ENCODE measurements at regions not wholly inside any gene's neighbourhood (a gene's known extent, or its start where the extent isn't known, plus 50 kb on each side); places are given as distances from the start of the nearest gene placed in this dataset.

GRCh38 chr3:110589341-110589740 is 482.3 kb upstream of the NECTIN3 start:
- H3K4me3 Mint-ChIP-seq, result no peak overlapping the region
- TF ChIP-seq, protein P1, sequence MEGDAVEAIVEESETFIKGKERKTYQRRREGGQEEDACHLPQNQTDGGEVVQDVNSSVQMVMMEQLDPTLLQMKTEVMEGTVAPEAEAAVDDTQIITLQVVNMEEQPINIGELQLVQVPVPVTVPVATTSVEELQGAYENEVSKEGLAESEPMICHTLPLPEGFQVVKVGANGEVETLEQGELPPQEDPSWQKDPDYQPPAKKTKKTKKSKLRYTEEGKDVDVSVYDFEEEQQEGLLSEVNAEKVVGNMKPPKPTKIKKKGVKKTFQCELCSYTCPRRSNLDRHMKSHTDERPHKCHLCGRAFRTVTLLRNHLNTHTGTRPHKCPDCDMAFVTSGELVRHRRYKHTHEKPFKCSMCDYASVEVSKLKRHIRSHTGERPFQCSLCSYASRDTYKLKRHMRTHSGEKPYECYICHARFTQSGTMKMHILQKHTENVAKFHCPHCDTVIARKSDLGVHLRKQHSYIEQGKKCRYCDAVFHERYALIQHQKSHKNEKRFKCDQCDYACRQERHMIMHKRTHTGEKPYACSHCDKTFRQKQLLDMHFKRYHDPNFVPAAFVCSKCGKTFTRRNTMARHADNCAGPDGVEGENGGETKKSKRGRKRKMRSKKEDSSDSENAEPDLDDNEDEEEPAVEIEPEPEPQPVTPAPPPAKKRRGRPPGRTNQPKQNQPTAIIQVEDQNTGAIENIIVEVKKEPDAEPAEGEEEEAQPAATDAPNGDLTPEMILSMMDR (IDR thresholded peaks at IDR 0.05), result no peak
- no peaks in the 10 kb centered on the region for H3K36me3 Mint-ChIP-seq (ENCODE audit: low read depth)
- DNase-seq, result no peak
- H3K27ac Mint-ChIP-seq, result no peak overlapping the region
- H3K4me1 Mint-ChIP-seq, result no peaks in the 10 kb centered on the region
- H3K9me3 Mint-ChIP-seq, result peaks cover 3% of the 10 kb centered on the region
- H3K27me3 Mint-ChIP-seq (ENCODE audit: low read depth, poor library complexity), result peaks cover 4% of the 10 kb centered on the region

DNA sequence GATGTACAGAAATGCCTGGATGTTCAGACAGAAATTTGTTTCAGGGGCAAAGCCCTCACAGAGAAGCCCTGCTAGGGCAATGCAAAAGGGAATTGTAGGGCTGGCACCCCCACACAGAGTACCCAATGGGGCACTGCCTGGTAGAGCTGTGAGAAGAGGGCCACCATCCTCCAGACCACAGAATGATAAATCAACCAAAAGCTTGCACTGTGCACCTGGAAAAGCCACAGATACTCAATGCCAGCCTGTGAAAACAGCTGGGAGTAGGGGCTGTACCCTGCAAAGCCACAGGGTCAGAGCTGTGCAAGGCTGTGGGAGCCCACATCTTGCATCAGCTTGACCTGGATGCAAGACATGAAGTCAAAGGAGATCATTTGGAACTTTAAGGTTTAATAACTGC is 477.9 kb upstream of the NECTIN3 start:
- H3K27me3 Mint-ChIP-seq (ENCODE audit: low read depth, poor library complexity), result no peaks in the 10 kb centered on the region
- no peak overlapping the region for H3K4me3 Mint-ChIP-seq
- no peak for DNase-seq
- no peak overlapping the region for H3K27ac Mint-ChIP-seq
- peaks cover 11% of the 10 kb centered on the region for H3K9me3 Mint-ChIP-seq
- H3K36me3 Mint-ChIP-seq (ENCODE audit: low read depth), result peaks cover 5% of the 10 kb centered on the region
- no peaks in the 10 kb centered on the region for H3K4me1 Mint-ChIP-seq
- TF ChIP-seq, protein P1 (IDR thresholded peaks at IDR 0.05), result no peak

DNA sequence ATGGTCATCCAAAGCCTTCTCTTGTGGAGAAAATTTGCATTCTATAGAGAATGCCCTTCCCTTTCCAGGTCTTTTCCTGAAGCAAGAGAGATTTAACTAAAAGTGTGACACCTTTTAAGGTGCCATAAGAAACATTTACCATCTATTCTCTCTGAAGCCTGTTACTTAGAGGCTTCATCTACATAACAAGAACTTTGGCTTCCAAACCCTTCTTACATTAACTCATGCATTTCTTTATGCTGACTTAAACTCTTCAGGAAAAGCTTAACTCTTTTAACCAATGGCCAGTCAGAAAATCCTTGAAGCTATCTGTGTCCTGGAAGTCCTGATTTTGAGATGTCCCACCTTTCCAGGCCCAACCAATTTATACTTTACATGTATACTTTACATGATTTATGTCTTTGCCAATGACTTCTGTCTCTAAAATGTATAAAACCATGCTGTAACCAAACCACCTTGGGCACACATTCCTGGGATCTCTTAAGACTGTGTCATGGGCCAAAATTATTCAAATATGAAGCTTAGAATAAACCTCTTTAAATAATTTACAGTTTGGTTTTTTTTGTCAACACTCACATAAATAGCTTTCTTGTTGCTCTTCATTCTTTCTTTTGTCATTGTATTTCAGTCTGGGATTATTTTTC is 472.6 kb upstream of the NECTIN3 start:
- no peak overlapping the region for H3K27ac Mint-ChIP-seq
- peaks cover 5% of the 10 kb centered on the region for H3K36me3 Mint-ChIP-seq (ENCODE audit: low read depth)
- no peak overlapping the region for H3K4me3 Mint-ChIP-seq
- TF ChIP-seq, protein P1 (IDR thresholded peaks at IDR 0.05), result no peak
- H3K9me3 Mint-ChIP-seq, result peaks cover 8% of the 10 kb centered on the region
- H3K4me1 Mint-ChIP-seq, result no peaks in the 10 kb centered on the region
- H3K27me3 Mint-ChIP-seq (ENCODE audit: low read depth, poor library complexity), result no peaks in the 10 kb centered on the region
- DNase-seq, result no peak

GRCh38 chr3:110608566-110608965 is 463.1 kb upstream of the NECTIN3 start:
- H3K27ac Mint-ChIP-seq, result no peak overlapping the region
- no peak for DNase-seq
- H3K36me3 Mint-ChIP-seq (ENCODE audit: low read depth), result no peaks in the 10 kb centered on the region
- H3K4me3 Mint-ChIP-seq, result no peak overlapping the region
- TF ChIP-seq, protein P1 (IDR thresholded peaks at IDR 0.05), result no peak
- H3K4me1 Mint-ChIP-seq, result peaks cover under 1% of the 10 kb centered on the region
- no peaks in the 10 kb centered on the region for H3K27me3 Mint-ChIP-seq (ENCODE audit: low read depth, poor library complexity)
- H3K9me3 Mint-ChIP-seq, result no peaks in the 10 kb centered on the region

DNA sequence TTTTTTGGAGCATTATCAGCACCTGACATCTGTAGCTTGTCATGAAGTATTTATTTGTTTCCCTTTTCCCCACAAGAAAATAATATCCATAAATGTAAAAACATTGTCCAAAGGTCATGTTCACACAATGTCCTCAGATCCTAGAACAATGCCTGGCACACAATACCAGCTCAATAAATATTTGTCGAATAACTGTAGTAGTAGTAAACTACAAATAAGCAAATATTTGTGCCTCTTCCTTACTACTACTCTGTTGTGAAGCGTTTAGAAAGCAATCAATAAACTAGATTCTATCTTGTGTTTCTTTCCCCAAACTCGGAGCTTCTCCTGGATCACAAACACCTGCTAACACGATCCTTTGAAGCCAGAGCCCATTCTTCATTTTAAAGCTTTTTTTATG is 459.6 kb upstream of the NECTIN3 start:
- Mint-ChIP-seq H3K36me3 (ENCODE audit: low read depth) (no peaks in the 10 kb centered on the region), H3K4me1 (peaks cover 12% of the 10 kb centered on the region), H3K4me3 (no peak overlapping the region), H3K9me3 (no peaks in the 10 kb centered on the region), H3K27me3 (ENCODE audit: low read depth, poor library complexity) (no peaks in the 10 kb centered on the region), H3K27ac (no peak overlapping the region)
- no peak for DNase-seq
- TF ChIP-seq, protein P1 (IDR thresholded peaks at IDR 0.05), result no peak

GRCh38 chr3:110614186-110614585 is 457.4 kb upstream of the NECTIN3 start:
- peaks cover 12% of the 10 kb centered on the region for H3K4me1 Mint-ChIP-seq
- no peak overlapping the region for H3K27ac Mint-ChIP-seq
- no peaks in the 10 kb centered on the region for H3K27me3 Mint-ChIP-seq (ENCODE audit: low read depth, poor library complexity)
- H3K36me3 Mint-ChIP-seq (ENCODE audit: low read depth), result no peaks in the 10 kb centered on the region
- TF ChIP-seq, protein P1 (IDR thresholded peaks at IDR 0.05), result no peak
- no peak overlapping the region for H3K4me3 Mint-ChIP-seq
- H3K9me3 Mint-ChIP-seq, result no peaks in the 10 kb centered on the region
- DNase-seq, result no peak
